Right atrium auricular region (tissue), 2 donors: ENCODE measurements at regions not wholly inside any gene's neighbourhood (a gene's known extent, or its start where the extent isn't known, plus 50 kb on each side); places are given as distances from the start of the nearest gene placed in this dataset.
A peak's percentile ranks its signal among the peaks of the same experiment; 100 is the strongest.

ENCODE experiments used
- DNase-seq: peaks from one replicate; pipeline ENCODE4 v3.0.0-alpha.2; 2019; ENCODE audit warnings: low spot score
- H3K27ac ChIP-seq, 2 donors: fragments of 200-600 bp; sonication (generic); 1 replicate in 1 of 2; 2 replicates in 1 of 2; pipeline ENCODE4 v1.5.1; 2016 to 2019
- H3K27me3 ChIP-seq, 2 donors: fragments of 200-600 bp; sonication (generic); one replicate each; pipeline versions ENCODE4 v1.5.1 to v1.6.0; 2017 to 2019
- H3K36me3 ChIP-seq: fragments of 200-600 bp; sonication (generic); one replicate; pipeline ENCODE4 v1.5.1; 2016
- H3K4me1 ChIP-seq, 2 donors: fragments of 200-600 bp; sonication (generic); one replicate each; pipeline versions ENCODE4 v1.5.1 to v1.6.0; 2017 to 2019
- H3K4me3 ChIP-seq, 2 donors: fragments of 200-600 bp; sonication (generic); 1 replicate in 1 of 2; 2 replicates in 1 of 2; pipeline ENCODE4 v1.5.1; 2017 to 2019; ENCODE audit warnings: mild to moderate bottlenecking in 1 of 2, moderate library complexity in 1 of 2
- H3K9me3 ChIP-seq, 2 donors: fragments of 200-600 bp; sonication (generic); one replicate each; pipeline ENCODE4 v1.5.1; 2019
- CTCF ChIP-seq, 2 donors: fragments of 200-600 bp; sonication (generic); IDR thresholded peaks; one replicate each; pipeline ENCODE4 v1.5.1; 2019; ENCODE audit warnings: antibody characterized with exemption in 2 of 2

DNA sequence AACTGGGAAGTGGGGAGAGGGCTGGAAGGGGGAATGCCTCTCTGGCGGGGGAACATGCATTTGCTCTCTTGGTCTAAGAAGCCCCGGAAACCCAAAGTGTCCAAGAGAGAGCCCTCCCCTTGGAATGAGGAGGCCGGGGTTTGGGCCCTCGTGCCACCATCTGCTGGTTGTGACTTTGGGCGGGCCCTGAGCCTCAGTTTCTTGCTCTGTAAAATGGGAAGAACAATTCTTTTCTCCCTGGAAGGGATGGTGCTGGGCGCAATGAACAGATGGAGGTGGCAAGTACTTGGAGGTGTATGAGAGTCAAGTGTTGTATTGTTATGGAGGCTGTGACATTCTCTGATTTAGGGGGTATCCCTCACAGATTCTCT, 69.9 kb upstream of the TARDBP start:
- no peaks in the 10 kb centered on the region for H3K9me3 ChIP-seq
- H3K4me3 ChIP-seq = no peak overlapping the region
- TF ChIP-seq CTCF (IDR thresholded peaks at IDR 0.05) = no peak
- H3K27ac ChIP-seq = no peak overlapping the region
- peaks cover 0 to 22% of the 10 kb centered on the region in 2 donors for H3K4me1 ChIP-seq
- H3K27me3 ChIP-seq = no peaks in the 10 kb centered on the region
- H3K36me3 ChIP-seq = no peaks in the 10 kb centered on the region
- no peak for DNase-seq

DNA sequence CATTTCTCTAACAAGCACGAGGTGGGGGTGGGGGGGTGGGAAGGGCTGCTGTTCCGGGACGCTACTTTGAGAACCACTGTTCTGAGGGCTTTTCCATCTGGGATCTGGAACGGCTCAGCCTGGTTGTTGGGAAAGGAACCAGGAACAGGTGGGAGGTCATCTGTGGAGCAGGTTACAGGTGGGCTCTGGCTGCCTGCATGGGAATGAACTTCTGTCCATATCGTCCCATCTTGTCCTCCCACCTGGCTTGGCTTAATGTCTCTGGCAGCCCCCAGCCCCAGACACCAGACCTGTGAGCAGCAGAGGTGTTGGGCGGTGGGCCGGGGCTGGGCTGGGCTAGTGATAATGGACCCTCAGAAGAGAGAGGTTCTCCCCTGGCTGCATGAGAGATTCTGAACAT, 69.4 kb upstream of the TARDBP start:
- TF ChIP-seq CTCF (IDR thresholded peaks at IDR 0.05) = no peak
- no peak overlapping the region for H3K4me3 ChIP-seq
- no peaks in the 10 kb centered on the region for H3K9me3 ChIP-seq
- H3K4me1 ChIP-seq = peaks cover 0 to 22% of the 10 kb centered on the region in 2 donors
- H3K27me3 ChIP-seq = no peaks in the 10 kb centered on the region
- DNase-seq = no peak
- H3K27ac ChIP-seq = no peak overlapping the region
- no peaks in the 10 kb centered on the region for H3K36me3 ChIP-seq

DNA sequence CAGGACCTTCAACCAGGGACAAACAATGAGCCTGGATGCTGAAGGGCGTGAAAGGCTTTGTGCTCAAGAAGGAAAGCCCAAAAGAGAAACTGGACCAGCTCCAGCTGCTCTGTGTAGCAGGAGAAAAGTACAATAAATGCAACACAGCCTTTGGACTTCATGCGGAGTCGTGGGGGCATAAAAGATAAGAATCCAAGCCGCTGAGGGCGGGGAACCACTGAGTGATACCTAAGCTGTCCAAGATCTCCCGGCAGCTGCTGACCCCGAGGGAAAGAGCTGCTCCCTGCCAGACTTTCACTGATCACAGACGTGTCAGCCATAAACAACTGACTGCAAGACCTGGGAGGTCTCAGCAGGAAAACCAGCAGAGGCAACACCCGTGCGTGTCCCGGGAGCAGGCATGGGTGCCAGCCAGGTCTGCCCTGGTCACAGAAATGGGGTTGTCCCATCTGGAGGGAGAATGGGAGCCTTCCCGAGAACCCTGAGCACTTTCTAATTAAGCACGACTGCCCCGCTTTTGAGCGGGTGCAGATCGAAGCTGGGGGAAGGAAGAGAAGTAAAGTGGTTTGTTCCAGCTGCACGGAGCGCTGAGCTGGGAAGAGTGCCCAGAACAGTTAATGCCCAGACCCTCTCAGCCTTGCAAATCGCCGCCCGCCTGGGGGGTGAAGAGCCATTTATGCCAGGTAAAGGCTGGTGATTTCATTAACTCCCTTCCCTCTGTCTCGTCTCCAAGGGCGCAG, 68.3 kb upstream of the TARDBP start:
- Histone ChIP-seq H3K4me1 (peaks cover 0 to 22% of the 10 kb centered on the region in 2 donors), H3K36me3 (no peaks in the 10 kb centered on the region), H3K27ac (no peak overlapping the region), H3K9me3 (no peaks in the 10 kb centered on the region), H3K27me3 (no peaks in the 10 kb centered on the region), H3K4me3 (peak overlapping the region in 1 of 2 donors; percentile 40)
- TF ChIP-seq CTCF (IDR thresholded peaks at IDR 0.05) = no peak
- DNase-seq = no peak

DNA sequence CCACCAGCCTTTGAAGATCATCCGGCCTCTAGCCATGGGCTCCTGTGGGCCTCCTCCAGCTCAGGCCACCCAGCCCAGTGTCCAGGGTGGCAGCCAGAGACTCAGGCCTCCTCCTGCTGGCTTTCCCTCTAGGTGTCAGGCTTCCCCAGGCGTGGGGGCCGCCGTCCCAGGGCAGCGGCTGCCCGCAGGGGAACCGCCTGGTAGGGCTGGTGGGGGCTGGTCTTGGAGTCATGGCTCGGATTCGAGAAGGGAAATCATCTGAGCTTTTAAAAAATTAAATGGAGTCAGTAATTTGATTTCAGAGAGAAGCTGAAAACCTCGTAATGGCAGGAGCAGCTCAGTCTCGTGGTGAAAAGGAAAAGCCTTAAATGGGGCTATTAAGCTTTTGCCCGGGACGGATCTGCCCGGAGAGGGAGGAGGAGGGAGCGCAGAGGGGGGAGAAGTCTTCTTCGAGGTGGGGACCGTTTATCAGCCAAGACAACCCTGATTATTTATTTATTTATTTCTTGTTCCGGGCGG, 66.4 kb upstream of the TARDBP start:
- peaks cover 0 to 22% of the 10 kb centered on the region in 2 donors for H3K4me1 ChIP-seq
- no peaks in the 10 kb centered on the region for H3K27me3 ChIP-seq
- H3K4me3 ChIP-seq = no peak overlapping the region
- H3K36me3 ChIP-seq = no peaks in the 10 kb centered on the region
- no peak for DNase-seq
- TF ChIP-seq CTCF (IDR thresholded peaks at IDR 0.05) = no peak
- no peaks in the 10 kb centered on the region for H3K9me3 ChIP-seq
- no peak overlapping the region for H3K27ac ChIP-seq

DNA sequence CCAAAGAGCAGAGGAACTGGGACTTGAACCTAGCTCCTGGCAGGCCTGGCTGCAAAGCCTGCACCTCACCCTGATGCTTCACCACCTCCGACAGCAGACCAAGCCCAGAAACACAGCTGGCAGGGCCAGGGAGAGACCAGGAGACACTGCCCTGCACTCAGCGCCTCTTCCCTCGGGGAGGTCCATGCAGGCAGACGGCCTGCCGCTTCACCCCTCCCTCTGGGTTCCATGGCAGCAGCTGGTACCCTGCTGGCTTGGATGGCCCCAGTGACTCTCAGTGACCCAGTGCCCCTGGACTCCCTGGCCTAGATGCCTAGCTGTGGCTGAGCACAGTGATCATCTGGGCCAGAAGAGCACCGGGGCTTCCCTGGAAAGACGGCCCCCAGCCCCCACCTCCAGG, 65.3 kb upstream of the TARDBP start:
- no peak for TF ChIP-seq CTCF (IDR thresholded peaks at IDR 0.05)
- H3K27me3 ChIP-seq = no peaks in the 10 kb centered on the region
- H3K36me3 ChIP-seq = no peaks in the 10 kb centered on the region
- H3K27ac ChIP-seq = no peak overlapping the region
- no peak overlapping the region for H3K4me3 ChIP-seq
- peaks cover 0 to 16% of the 10 kb centered on the region in 2 donors for H3K4me1 ChIP-seq
- no peaks in the 10 kb centered on the region for H3K9me3 ChIP-seq
- no peak for DNase-seq
